Ectodermal cell (in vitro differentiated cells): ENCODE measurements at regions not wholly inside any gene's neighbourhood (a gene's known extent, or its start where the extent isn't known, plus 50 kb on each side); places are given as distances from the start of the nearest gene placed in this dataset.

Source experiments
- H3K27ac ChIP-seq: 2 replicates; pipeline ENCODE4 v1.7.0; 2013; ENCODE audit warnings: mild to moderate bottlenecking, low read depth, low read length; ENCODE audit not compliant: insufficient read depth, poor library complexity, severe bottlenecking
- H3K27me3 ChIP-seq: 2 replicates; pipeline ENCODE4 v1.7.0; 2013; ENCODE audit warnings: mild to moderate bottlenecking, low read length; ENCODE audit not compliant: insufficient read depth, control insufficient read depth, poor library complexity, severe bottlenecking
- H3K36me3 ChIP-seq: one replicate; pipeline ENCODE4 v1.7.0; 2013; ENCODE audit warnings: low read length; ENCODE audit not compliant: control insufficient read depth, insufficient read depth
- H3K4me1 ChIP-seq: one replicate; pipeline ENCODE4 v1.7.0; 2013; ENCODE audit warnings: low read length; ENCODE audit not compliant: control insufficient read depth, insufficient read depth
- H3K4me3 ChIP-seq: 2 replicates; pipeline ENCODE4 v1.7.0; 2013; ENCODE audit warnings: low read depth, low read length, control low read depth; ENCODE audit not compliant: insufficient read depth
- H3K9me3 ChIP-seq: 2 replicates; pipeline ENCODE4 v1.7.0; 2013; ENCODE audit warnings: mild to moderate bottlenecking, low read length, moderate library complexity; ENCODE audit not compliant: control insufficient read depth
- WGBS, 2 experiments: methylation state at CpG; one replicate each; pipeline ENCODE4 v1.1.7; 2013; ENCODE audit warnings: missing lambda C conversion rate in 2 of 2; 5-methylcytosine and 5-hydroxymethylcytosine counted together

DNA sequence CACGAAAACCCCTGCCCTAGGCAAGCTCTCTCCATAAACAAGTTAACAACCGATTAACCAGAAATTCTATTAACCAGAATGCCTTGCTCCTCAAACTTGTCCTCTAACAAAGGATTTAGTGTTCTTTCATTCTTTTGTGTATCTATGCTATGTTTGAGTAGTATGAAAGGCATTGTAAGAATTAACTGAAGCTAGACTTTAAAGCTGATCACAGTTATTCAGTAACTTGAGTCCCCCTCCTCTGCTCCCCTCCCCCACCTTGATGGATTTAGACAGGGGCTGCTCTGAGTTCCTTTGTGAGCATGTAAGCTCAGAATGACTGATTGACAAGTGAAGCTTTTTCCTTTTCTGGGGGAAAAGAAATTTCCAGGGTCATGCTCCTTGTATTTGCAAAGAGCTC is 257.6 kb downstream of the TTLL7 start:
- Histone ChIP-seq H3K27me3 (no peaks in the 10 kb centered on the region), H3K36me3 (no peaks in the 10 kb centered on the region), H3K9me3 (no peaks in the 10 kb centered on the region), H3K27ac (peak overlapping the region; percentile 78), H3K4me1 (peaks cover 50% of the 10 kb centered on the region), H3K4me3 (no peak overlapping the region)
- 29 to 73% methylated on average over 2 of the region's 2 CpGs for WGBS, 2 experiments

DNA sequence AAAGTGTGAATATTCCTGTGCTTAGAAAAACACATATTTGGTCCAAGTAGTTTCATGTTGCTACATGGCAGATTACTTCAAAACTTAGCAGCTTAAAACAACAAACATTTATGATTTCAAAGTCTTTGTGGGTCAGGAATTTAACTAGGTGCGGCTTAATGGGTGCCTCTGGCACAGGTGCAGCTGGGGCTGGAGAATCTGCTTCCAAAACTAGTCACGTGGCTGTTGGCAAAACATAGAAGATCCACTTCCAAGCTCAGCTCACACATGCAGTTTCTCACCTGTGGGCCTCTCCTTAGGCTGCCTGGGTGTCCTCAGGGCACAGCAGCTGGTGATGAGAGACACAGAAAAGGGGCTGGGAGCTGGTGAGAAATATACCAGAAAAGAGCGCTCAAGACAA is 263.4 kb downstream of the TTLL7 start:
- Histone ChIP-seq H3K27ac (no peak overlapping the region), H3K27me3 (no peaks in the 10 kb centered on the region), H3K4me3 (no peak overlapping the region), H3K4me1 (peaks cover 8% of the 10 kb centered on the region), H3K9me3 (no peaks in the 10 kb centered on the region), H3K36me3 (no peaks in the 10 kb centered on the region)
- 63% methylated on average over 3 of the region's 3 CpGs for WGBS, 2 experiments

DNA sequence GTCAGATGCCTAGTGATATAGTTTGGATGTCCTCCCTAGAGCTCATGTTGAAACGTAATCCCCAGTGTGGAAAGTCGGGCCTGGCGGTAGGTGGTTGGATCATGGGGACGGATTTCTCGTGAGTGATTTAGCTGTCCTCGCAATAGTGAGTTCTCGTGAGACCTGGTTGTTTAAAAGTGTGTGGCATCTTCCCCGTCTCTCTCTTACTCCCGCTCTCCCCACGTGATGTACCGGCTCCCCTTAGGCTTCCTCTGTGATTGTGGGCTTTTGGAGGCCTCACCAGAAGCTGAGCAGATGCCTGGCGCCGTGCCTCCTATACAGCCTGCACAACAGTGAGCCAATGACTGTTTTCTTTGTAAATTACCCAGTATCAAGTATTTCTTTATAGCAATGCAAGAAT is 264.5 kb downstream of the TTLL7 start:
- WGBS, 2 experiments, result 94 to 95% methylated on average over 11 to 13 of the region's 13 CpGs
- H3K36me3 ChIP-seq, result no peaks in the 10 kb centered on the region
- H3K4me1 ChIP-seq, result no peaks in the 10 kb centered on the region
- no peaks in the 10 kb centered on the region for H3K9me3 ChIP-seq
- no peak overlapping the region for H3K4me3 ChIP-seq
- no peak overlapping the region for H3K27ac ChIP-seq
- no peaks in the 10 kb centered on the region for H3K27me3 ChIP-seq

DNA sequence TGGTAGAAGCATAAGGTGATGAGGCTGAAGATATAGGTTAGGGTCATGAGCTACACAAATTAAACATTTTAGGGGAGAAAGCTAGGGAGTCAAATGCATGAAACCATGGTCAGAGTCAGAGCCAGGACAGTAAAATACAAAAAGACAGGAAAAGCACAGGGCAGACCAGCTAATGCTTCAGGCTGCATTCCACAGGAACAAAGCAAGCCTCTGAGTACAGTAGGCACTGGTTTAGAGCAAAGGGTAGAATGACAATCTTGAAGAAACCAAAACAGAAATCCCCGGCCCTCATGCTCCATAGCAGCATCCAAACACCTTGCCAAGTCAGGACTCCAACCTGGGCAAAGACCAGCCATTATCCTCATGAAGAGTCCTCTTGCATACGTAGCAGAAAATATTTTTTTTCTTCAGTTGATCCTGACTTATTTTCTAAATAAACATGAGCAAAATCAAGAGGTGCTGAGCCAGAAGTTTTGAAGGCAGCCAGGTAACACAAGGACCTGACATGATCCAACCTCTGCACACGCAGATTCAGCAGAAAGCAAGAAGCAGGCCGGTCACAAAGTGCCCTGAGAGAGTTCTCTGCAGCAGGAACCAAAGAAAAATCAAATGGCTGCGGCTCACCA is 273.1 kb downstream of the TTLL7 start:
- Histone ChIP-seq H3K27ac (no peak overlapping the region), H3K4me1 (peaks cover 15% of the 10 kb centered on the region), H3K27me3 (no peaks in the 10 kb centered on the region), H3K9me3 (no peaks in the 10 kb centered on the region), H3K4me3 (no peak overlapping the region), H3K36me3 (no peaks in the 10 kb centered on the region)
- WGBS, 2 experiments, result 87 to 92% methylated on average over 5 of the region's 5 CpGs

DNA sequence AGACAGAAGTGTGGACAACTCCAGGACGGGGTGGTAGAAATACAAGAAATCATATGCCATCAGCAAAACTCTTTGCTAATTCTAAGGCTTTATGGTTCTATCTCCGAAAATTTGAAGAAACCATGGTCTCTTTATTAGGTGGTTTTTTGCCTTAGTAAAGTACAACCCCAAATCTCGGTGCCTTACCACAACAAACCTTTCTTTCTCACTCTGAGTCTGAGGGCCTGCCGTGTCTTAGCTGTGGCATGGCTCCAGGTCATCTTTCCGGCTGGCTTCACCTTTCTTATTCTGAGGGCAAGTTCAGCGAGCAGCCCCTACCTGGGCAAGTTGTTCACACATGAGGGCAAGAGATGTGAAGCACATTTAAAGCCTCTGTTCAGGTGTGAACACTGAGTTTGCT is 280.6 kb downstream of the TTLL7 start:
- H3K27ac ChIP-seq, result no peak overlapping the region
- H3K4me3 ChIP-seq, result no peak overlapping the region
- no peaks in the 10 kb centered on the region for H3K27me3 ChIP-seq
- peaks cover 2% of the 10 kb centered on the region for H3K4me1 ChIP-seq
- WGBS, 2 experiments, result 92 to 97% methylated on average over 6 of the region's 6 CpGs
- H3K36me3 ChIP-seq, result no peaks in the 10 kb centered on the region
- H3K9me3 ChIP-seq, result no peaks in the 10 kb centered on the region

DNA sequence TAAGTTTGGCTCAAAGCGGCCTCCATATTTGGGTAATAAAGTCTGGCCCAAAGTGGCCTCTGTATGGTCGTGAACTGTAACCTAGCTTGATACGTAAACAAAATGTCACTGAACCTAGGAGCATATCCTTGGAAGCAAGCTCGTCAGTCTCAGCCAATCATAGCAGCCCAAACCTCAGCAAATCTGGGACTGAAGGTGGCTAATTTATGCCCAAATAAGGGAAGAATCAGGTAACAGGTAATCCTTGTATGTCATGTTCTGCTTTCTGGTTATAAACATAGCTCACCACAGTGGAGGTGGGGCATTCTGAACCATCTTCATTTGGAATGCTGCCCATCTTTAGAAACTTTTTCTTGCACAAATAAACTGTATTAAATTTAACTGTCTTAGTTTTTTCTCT is 281.1 kb downstream of the TTLL7 start:
- no peak overlapping the region for H3K4me3 ChIP-seq
- H3K27me3 ChIP-seq, result no peaks in the 10 kb centered on the region
- H3K36me3 ChIP-seq, result no peaks in the 10 kb centered on the region
- no peak overlapping the region for H3K27ac ChIP-seq
- 95 to 97% methylated on average over 4 of the region's 4 CpGs for WGBS, 2 experiments
- H3K4me1 ChIP-seq, result no peaks in the 10 kb centered on the region
- no peaks in the 10 kb centered on the region for H3K9me3 ChIP-seq

DNA sequence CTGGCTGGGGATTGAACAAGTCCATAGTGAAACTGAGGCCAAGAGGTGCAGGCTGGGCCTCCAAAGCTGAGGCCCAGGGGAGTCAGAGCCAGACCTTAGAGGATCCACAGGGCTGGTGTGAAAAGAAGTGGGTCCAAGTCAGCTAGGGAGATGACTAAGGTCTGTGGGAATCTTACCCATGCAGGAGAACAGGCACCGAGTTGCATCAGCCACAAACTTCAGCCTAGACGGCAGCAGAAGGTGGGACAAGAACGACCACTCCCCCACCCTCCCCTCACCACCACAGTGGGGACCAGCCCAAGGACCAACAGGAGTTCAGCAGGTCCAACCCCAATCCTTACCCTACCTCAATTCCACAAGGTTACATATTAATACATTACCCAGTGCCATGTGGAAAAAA is 282.3 kb downstream of the TTLL7 start:
- no peaks in the 10 kb centered on the region for H3K9me3 ChIP-seq
- WGBS, 2 experiments, result 91 to 92% methylated on average over 3 of the region's 3 CpGs
- H3K4me1 ChIP-seq, result no peaks in the 10 kb centered on the region
- no peaks in the 10 kb centered on the region for H3K27me3 ChIP-seq
- no peak overlapping the region for H3K4me3 ChIP-seq
- no peaks in the 10 kb centered on the region for H3K36me3 ChIP-seq
- H3K27ac ChIP-seq, result no peak overlapping the region

DNA sequence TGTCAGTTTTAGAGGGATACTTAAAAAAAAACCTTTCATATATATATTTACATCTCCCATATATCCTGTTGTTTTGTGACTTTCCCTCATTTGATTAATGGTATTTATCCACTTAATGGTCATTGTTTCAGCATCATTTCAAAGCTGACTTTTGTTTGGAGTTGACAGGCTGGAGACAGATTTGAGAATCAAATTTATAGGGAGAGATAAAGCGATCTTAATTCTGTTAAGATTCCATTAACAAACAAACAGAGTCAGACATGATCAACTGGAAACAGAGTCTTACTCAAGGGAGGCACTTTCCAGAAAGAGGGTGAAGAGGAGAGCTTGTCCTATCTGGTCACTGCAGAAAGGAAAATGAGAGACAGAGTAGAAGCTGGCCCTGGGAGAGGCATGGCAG is 283.4 kb downstream of the TTLL7 start:
- Histone ChIP-seq H3K36me3 (no peaks in the 10 kb centered on the region), H3K4me1 (no peaks in the 10 kb centered on the region), H3K27ac (no peak overlapping the region), H3K4me3 (no peak overlapping the region), H3K27me3 (no peaks in the 10 kb centered on the region), H3K9me3 (no peaks in the 10 kb centered on the region)
- 100% methylated on average over 1 of the region's 1 CpG; no CpG with 5 or more reads in 1 of the 2 experiments for WGBS, 2 experiments

DNA sequence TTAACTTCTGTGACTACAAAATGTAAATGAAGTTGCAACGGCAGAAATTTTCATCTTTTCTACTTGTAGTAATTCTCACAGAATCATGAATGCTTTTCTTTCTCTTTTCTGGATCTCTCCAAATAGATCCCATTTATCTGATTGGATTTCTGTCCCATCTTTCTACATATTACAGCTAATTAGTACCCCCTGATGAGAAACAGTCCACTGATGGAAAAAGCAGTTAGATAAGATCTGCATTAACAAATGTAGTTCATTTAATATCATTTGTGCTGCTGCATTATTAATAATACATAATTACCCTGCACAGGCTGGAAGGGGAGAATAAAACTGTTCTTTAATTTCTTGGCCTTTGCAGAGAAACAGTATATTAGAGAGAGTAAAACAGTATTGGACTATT is 289.3 kb downstream of the TTLL7 start:
- Histone ChIP-seq H3K4me3 (no peak overlapping the region), H3K9me3 (no peaks in the 10 kb centered on the region), H3K4me1 (no peaks in the 10 kb centered on the region), H3K27ac (no peak overlapping the region), H3K36me3 (no peaks in the 10 kb centered on the region), H3K27me3 (no peaks in the 10 kb centered on the region)
- 86 to 95% methylated on average over 1 of the region's 1 CpG for WGBS, 2 experiments

DNA sequence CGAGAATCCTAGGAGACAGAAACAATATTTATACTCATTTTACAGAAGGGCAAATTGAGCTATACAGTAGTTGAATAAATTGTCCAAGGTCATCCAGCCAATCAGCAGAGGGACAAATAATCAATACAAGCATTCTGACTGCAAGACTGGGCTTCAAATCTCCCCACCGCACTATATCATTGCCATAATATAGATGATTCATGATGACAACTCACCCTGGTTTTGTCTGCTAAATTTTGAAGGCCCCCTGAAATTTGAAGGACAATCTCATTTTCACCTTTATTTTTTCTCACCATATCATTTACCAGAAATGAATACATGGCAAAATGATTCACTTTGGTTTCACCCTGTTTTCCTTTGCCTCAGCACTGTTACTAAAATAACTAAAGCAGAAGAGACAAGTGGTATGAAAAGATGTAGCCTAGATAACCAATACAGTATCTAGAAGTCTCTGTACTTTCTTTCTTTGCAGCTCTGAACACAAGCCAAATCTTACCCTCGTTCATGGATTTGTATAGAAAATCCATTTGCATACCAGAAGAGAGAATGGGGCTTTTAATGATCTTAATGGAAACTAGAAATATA is 292.5 kb downstream of the TTLL7 start:
- Histone ChIP-seq H3K4me1 (no peaks in the 10 kb centered on the region), H3K27ac (no peak overlapping the region), H3K27me3 (no peaks in the 10 kb centered on the region), H3K36me3 (no peaks in the 10 kb centered on the region), H3K9me3 (no peaks in the 10 kb centered on the region), H3K4me3 (no peak overlapping the region)
- WGBS, 2 experiments, result 94 to 98% methylated on average over 2 to 3 of the region's 3 CpGs
